ENCODE measurements at regions not wholly inside any gene's neighbourhood (a gene's known extent, or its start where the extent isn't known, plus 50 kb on each side); places are given as distances from the start of the nearest gene placed in this dataset.

- TF ChIP-seq CTCF (conservative IDR thresholded peaks at IDR 0.05; ENCODE audit: low read depth, low read length), result no peak
- no peaks in the 10 kb centered on the region for H3K27me3 ChIP-seq (ENCODE audit: insufficient read depth, low read depth)
- H3K4me2 ChIP-seq, result no peak overlapping the region
Measured at GRCh38 chr1:213409208-213409631, 358.2 kb downstream of the RPS6KC1 start.

GRCh38 chr1:213409971-213410370 lies 358.9 kb downstream of the RPS6KC1 start:
- Histone ChIP-seq H3K4me1 (ENCODE audit: low read depth, poor library complexity, severe bottlenecking) (no peaks in the 10 kb centered on the region), H3K27ac (no peak overlapping the region), H3K27me3 (ENCODE audit: insufficient read depth, low read depth) (no peaks in the 10 kb centered on the region), H3K9ac (no peak overlapping the region), H3K79me2 (ENCODE audit: insufficient read depth, low read depth) (no peaks in the 10 kb centered on the region), H3K4me2 (no peak overlapping the region), H4K20me1 (ENCODE audit: insufficient read depth) (no peaks in the 10 kb centered on the region), H3K4me3 (IDR thresholded peaks at IDR 0.05; ENCODE audit: insufficient read depth, low read depth, low read length) (no peak overlapping the region), H3K36me3 (ENCODE audit: insufficient read depth) (no peaks in the 10 kb centered on the region), H2AFZ (ENCODE audit: low read depth) (no peak overlapping the region)
- TF ChIP-seq CTCF (conservative IDR thresholded peaks at IDR 0.05; ENCODE audit: low read depth, low read length), result no peak

More at GRCh38 chr1:213409208-213409631, 358.2 kb downstream of the RPS6KC1 start:
- H3K27ac ChIP-seq, result no peak overlapping the region
- no peaks in the 10 kb centered on the region for H3K36me3 ChIP-seq (ENCODE audit: insufficient read depth)
- no peak overlapping the region for H3K9ac ChIP-seq
- no peak overlapping the region for H3K4me3 ChIP-seq (IDR thresholded peaks at IDR 0.05; ENCODE audit: insufficient read depth, low read depth, low read length)
- no peaks in the 10 kb centered on the region for H4K20me1 ChIP-seq (ENCODE audit: insufficient read depth)
- H3K79me2 ChIP-seq (ENCODE audit: insufficient read depth, low read depth), result no peaks in the 10 kb centered on the region
- H3K4me1 ChIP-seq (ENCODE audit: low read depth, poor library complexity, severe bottlenecking), result no peaks in the 10 kb centered on the region
- no peak overlapping the region for H2AFZ ChIP-seq (ENCODE audit: low read depth)

GRCh38 chr1:213414346-213414745 lies 363.3 kb downstream of the RPS6KC1 start:
- Histone ChIP-seq H3K4me1 (ENCODE audit: low read depth, poor library complexity, severe bottlenecking) (no peaks in the 10 kb centered on the region), H3K4me3 (IDR thresholded peaks at IDR 0.05; ENCODE audit: insufficient read depth, low read depth, low read length) (no peak overlapping the region), H3K9ac (no peak overlapping the region), H2AFZ (ENCODE audit: low read depth) (no peak overlapping the region), H3K27ac (no peak overlapping the region), H3K36me3 (ENCODE audit: insufficient read depth) (no peaks in the 10 kb centered on the region), H4K20me1 (ENCODE audit: insufficient read depth) (no peaks in the 10 kb centered on the region), H3K79me2 (ENCODE audit: insufficient read depth, low read depth) (no peaks in the 10 kb centered on the region), H3K4me2 (no peak overlapping the region), H3K27me3 (ENCODE audit: insufficient read depth, low read depth) (no peaks in the 10 kb centered on the region)
- TF ChIP-seq CTCF (conservative IDR thresholded peaks at IDR 0.05; ENCODE audit: low read depth, low read length), result no peak

- H4K20me1 ChIP-seq (ENCODE audit: insufficient read depth), result no peaks in the 10 kb centered on the region
- no peak for TF ChIP-seq CTCF (conservative IDR thresholded peaks at IDR 0.05; ENCODE audit: low read depth, low read length)
Measured at GRCh38 chr1:213414911-213415310, 363.9 kb downstream of the RPS6KC1 start.

More at GRCh38 chr1:213414911-213415310, 363.9 kb downstream of the RPS6KC1 start:
- Histone ChIP-seq H3K27ac (no peak overlapping the region), H3K36me3 (ENCODE audit: insufficient read depth) (no peaks in the 10 kb centered on the region), H3K4me1 (ENCODE audit: low read depth, poor library complexity, severe bottlenecking) (no peaks in the 10 kb centered on the region), H3K27me3 (ENCODE audit: insufficient read depth, low read depth) (no peaks in the 10 kb centered on the region), H3K4me3 (IDR thresholded peaks at IDR 0.05; ENCODE audit: insufficient read depth, low read depth, low read length) (no peak overlapping the region), H3K4me2 (no peak overlapping the region), H3K9ac (no peak overlapping the region), H2AFZ (ENCODE audit: low read depth) (no peak overlapping the region), H3K79me2 (ENCODE audit: insufficient read depth, low read depth) (no peaks in the 10 kb centered on the region)

Measured in KMS-11 (cell line).